H9 (cell line): ENCODE measurements at regions not wholly inside any gene's neighbourhood (a gene's known extent, or its start where the extent isn't known, plus 50 kb on each side); places are given as distances from the start of the nearest gene placed in this dataset.

Experiments
- DNase-seq: peaks from one replicate; pipeline ENCODE4 v3.0.0-alpha.2; 2017
- H2AFZ ChIP-seq: one replicate; pipeline ENCODE4 v1.6.1; 2013; ENCODE audit warnings: mild to moderate bottlenecking, low read length, control low read depth, moderate library complexity
- H2AK5ac ChIP-seq: 2 replicates; pipeline ENCODE4 v1.6.1; 2013; ENCODE audit warnings: low read length, control low read depth, mixed read lengths; ENCODE audit not compliant: insufficient read length
- H2BK120ac ChIP-seq: one replicate; pipeline ENCODE4 v1.6.1; 2013; ENCODE audit warnings: low read depth, mild to moderate bottlenecking, low read length, control low read depth, inconsistent platforms; ENCODE audit not compliant: poor library complexity, severe bottlenecking
- H2BK12ac ChIP-seq: 2 replicates; pipeline ENCODE4 v1.6.1; 2013; ENCODE audit warnings: low read length, control low read depth, mixed read lengths, low read depth; ENCODE audit not compliant: insufficient read length
- H2BK15ac ChIP-seq: 2 replicates; pipeline ENCODE4 v1.6.1; 2013; ENCODE audit warnings: low read depth, low read length, control low read depth
- H2BK20ac ChIP-seq: one replicate; pipeline ENCODE4 v1.6.1; 2013; ENCODE audit warnings: low read depth, mild to moderate bottlenecking, low read length, control low read depth, inconsistent platforms; ENCODE audit not compliant: poor library complexity, severe bottlenecking
- H2BK5ac ChIP-seq: 2 replicates; pipeline ENCODE4 v1.6.1; 2013; ENCODE audit warnings: low read length, control low read depth, mixed read lengths; ENCODE audit not compliant: insufficient read length
- H3K14ac ChIP-seq: 2 replicates; pipeline ENCODE4 v1.6.1; 2013; ENCODE audit warnings: low read length, control low read depth; ENCODE audit not compliant: insufficient read depth
- H3K18ac ChIP-seq: 2 replicates; pipeline ENCODE4 v1.6.1; 2013; ENCODE audit warnings: low read depth, mild to moderate bottlenecking, mixed read lengths, low read length, control low read depth; ENCODE audit not compliant: insufficient read length
- H3K23ac ChIP-seq: 2 replicates; pipeline ENCODE4 v1.6.1; 2013; ENCODE audit warnings: low read length, control low read depth, mixed read lengths, low read depth; ENCODE audit not compliant: insufficient read length
- H3K23me2 ChIP-seq: 2 replicates; pipeline ENCODE4 v1.6.1; 2013; ENCODE audit warnings: low read depth, mild to moderate bottlenecking, mixed read lengths, low read length, control low read depth; ENCODE audit not compliant: insufficient read length, poor library complexity, severe bottlenecking
- H3K27ac ChIP-seq: 2 replicates; pipeline ENCODE4 v1.5.1; 2013; ENCODE audit warnings: low read length, control low read depth, mixed read lengths, low read depth; ENCODE audit not compliant: insufficient read length
- H3K27me3 ChIP-seq: 2 replicates; pipeline ENCODE4 v1.6.1; 2013; ENCODE audit warnings: low read length, control low read depth, inconsistent platforms; ENCODE audit not compliant: insufficient read depth
- H3K4ac ChIP-seq: 2 replicates; pipeline ENCODE4 v1.6.1; 2013; ENCODE audit warnings: low read depth, mild to moderate bottlenecking, control low read depth, inconsistent platforms, low read length, moderate library complexity
- H3K4me1 ChIP-seq: 2 replicates; pipeline ENCODE4 v1.6.1; 2013; ENCODE audit warnings: low read length, control low read depth, inconsistent platforms; ENCODE audit not compliant: insufficient read depth
- H3K4me2 ChIP-seq: 2 replicates; pipeline ENCODE4 v1.6.1; 2013; ENCODE audit warnings: low read length, control low read depth, mixed read lengths; ENCODE audit not compliant: insufficient read length, insufficient read depth
- H3K56ac ChIP-seq: 2 replicates; pipeline ENCODE4 v1.6.1; 2013; ENCODE audit warnings: low read depth, mild to moderate bottlenecking, mixed read lengths, low read length, control low read depth; ENCODE audit not compliant: insufficient read length
- H3K79me1 ChIP-seq: 2 replicates; pipeline ENCODE4 v1.6.1; 2013; ENCODE audit warnings: low read depth, mild to moderate bottlenecking, moderate library complexity, low read length, control low read depth, inconsistent platforms; ENCODE audit not compliant: insufficient read depth, poor library complexity, severe bottlenecking
- H3K79me2 ChIP-seq: 2 replicates; pipeline ENCODE4 v1.6.1; 2013; ENCODE audit warnings: low read length, control low read depth, inconsistent platforms; ENCODE audit not compliant: insufficient read depth
- H3K9ac ChIP-seq: 2 replicates; pipeline ENCODE4 v1.6.1; 2013; ENCODE audit warnings: low read length, control low read depth, mixed read lengths; ENCODE audit not compliant: insufficient read length; ENCODE audit errors: extremely low read depth
- H3K9me3 ChIP-seq: one replicate; pipeline ENCODE4 v1.6.1; 2013; ENCODE audit warnings: low read depth, low read length, inconsistent platforms; ENCODE audit not compliant: control insufficient read depth
- H3T11ph ChIP-seq: one replicate; pipeline ENCODE4 v1.6.1; 2013; ENCODE audit warnings: mild to moderate bottlenecking, low read length, control low read depth, inconsistent platforms
- H4K20me1 ChIP-seq: one replicate; pipeline ENCODE4 v1.6.1; 2013; ENCODE audit not compliant: control insufficient read depth, insufficient read length, insufficient read depth
- H4K5ac ChIP-seq: 2 replicates; pipeline ENCODE4 v1.6.1; 2013; ENCODE audit warnings: low read depth, mild to moderate bottlenecking, mixed read lengths, low read length, control low read depth; ENCODE audit not compliant: insufficient read length
- H4K8ac ChIP-seq: replicated peaks from 2 replicates; pipeline ENCODE4 v1.6.1; 2013; ENCODE audit warnings: low read length, control low read depth, mixed read lengths, low read depth; ENCODE audit not compliant: insufficient read length
- H4K91ac ChIP-seq: 2 replicates; pipeline ENCODE4 v1.6.1; 2013; ENCODE audit warnings: low read depth, mild to moderate bottlenecking, moderate library complexity, mixed read lengths, low read length, control low read depth; ENCODE audit not compliant: insufficient read length
- H3K27ac Mint-ChIP-seq, 3 experiments: 2 replicates in 2 of 3; 3 replicates in 1 of 3; pipeline ENCODE4 v1.8.0; 2020 to 2021; ENCODE audit warnings: mixed read lengths in 3 of 3, mild to moderate bottlenecking in 1 of 3, moderate library complexity in 1 of 3
- H3K27me3 Mint-ChIP-seq: 2 replicates; pipeline ENCODE4 v1.8.0; 2021; ENCODE audit warnings: low read depth, mild to moderate bottlenecking, moderate library complexity, mixed read lengths
- H3K36me3 Mint-ChIP-seq, 3 experiments: 2 replicates in 2 of 3; 3 replicates in 1 of 3; pipeline ENCODE4 v1.8.0; 2020 to 2021; ENCODE audit warnings: low read depth in 3 of 3, mixed read lengths in 3 of 3; ENCODE audit not compliant: insufficient read depth in 1 of 3
- H3K4me1 Mint-ChIP-seq, 2 experiments: 2 replicates each; pipeline ENCODE4 v1.8.0; 2020; ENCODE audit warnings: mixed read lengths in 2 of 2
- H3K4me3 Mint-ChIP-seq, 2 experiments: 2 replicates in 1 of 2; 3 replicates in 1 of 2; pipeline ENCODE4 v1.8.0; 2020 to 2021; ENCODE audit warnings: mild to moderate bottlenecking in 2 of 2, mixed read lengths in 2 of 2, moderate library complexity in 1 of 2
- H3K9me3 Mint-ChIP-seq, 2 experiments: 2 replicates in 1 of 2; 3 replicates in 1 of 2; pipeline ENCODE4 v1.8.0; 2020; ENCODE audit warnings: mild to moderate bottlenecking in 2 of 2, mixed read lengths in 2 of 2, moderate library complexity in 1 of 2
- WGBS: extraction: QIAGEN DNeasy Blood & Tissue Kit; methylation state at CpG from one replicate; pipeline ENCODE4 v1.1.7; 2013; ENCODE audit warnings: missing lambda C conversion rate, low lambda C conversion rate, mixed read lengths; ENCODE audit not compliant: insufficient read length; ENCODE audit errors: extremely low coverage; 5-methylcytosine and 5-hydroxymethylcytosine counted together
- TF ChIP-seq, protein P1 (sequence below): fragments of 200-600 bp; sonication (generic); conservative IDR thresholded peaks from 3 replicates; pipeline ENCODE4 v1.8.0; 2021; ENCODE audit warnings: antibody characterized with exemption, mild to moderate bottlenecking

DNA sequence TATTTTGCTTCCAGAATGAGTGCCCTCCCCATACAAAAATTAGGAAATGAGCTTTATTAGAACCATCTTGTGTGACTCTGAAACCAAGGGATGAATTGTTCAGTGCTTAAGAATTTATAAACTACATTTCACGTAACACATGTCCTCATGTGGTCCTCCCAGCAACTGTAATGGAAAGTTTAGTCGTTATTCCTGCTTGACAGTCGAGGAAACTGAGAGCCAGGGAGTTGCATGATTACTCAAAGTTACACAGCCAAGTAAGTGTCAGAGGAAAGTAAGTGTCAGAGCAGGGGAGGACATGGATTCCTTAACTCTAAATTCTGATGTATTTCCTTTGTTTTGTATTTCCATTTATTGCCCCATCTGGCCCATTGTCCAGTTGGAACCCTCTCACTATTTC, 453.9 kb downstream of the FUT8 start:
- Histone ChIP-seq H2AFZ (no peak overlapping the region), H2BK5ac (no peak overlapping the region), H3T11ph (no peak overlapping the region), H3K56ac (no peak overlapping the region), H2BK15ac (no peak overlapping the region), H4K91ac (no peak overlapping the region), H3K23me2 (no peaks in the 10 kb centered on the region), H3K79me2 (no peaks in the 10 kb centered on the region), H3K9me3 (no peaks in the 10 kb centered on the region), H3K79me1 (no peaks in the 10 kb centered on the region), H3K4ac (no peak overlapping the region), H3K14ac (no peak overlapping the region), H3K4me2 (no peak overlapping the region), H3K27me3 (no peaks in the 10 kb centered on the region), H2AK5ac (no peak overlapping the region), H4K8ac (no peak overlapping the region), H3K9ac (no peak overlapping the region), H4K5ac (no peak overlapping the region), H3K4me1 (no peaks in the 10 kb centered on the region), H2BK12ac (no peak overlapping the region), H2BK120ac (no peak overlapping the region), H3K27ac (no peak overlapping the region), H3K23ac (no peak overlapping the region), H4K20me1 (no peaks in the 10 kb centered on the region), H2BK20ac (no peak overlapping the region), H3K18ac (no peak overlapping the region)
- Mint-ChIP-seq H3K36me3 (peaks cover 0 to 4% (median 3%) of the 10 kb centered on the region in 3 experiments; a peak in 2 of 7 replicates), H3K9me3 (no peaks in the 10 kb centered on the region), H3K4me1 (peaks cover 0 to 2% of the 10 kb centered on the region in 2 experiments; a peak in 1 of 4 replicates), H3K27ac (no peak overlapping the region), H3K4me3 (no peak overlapping the region), H3K27me3 (no peaks in the 10 kb centered on the region; the same call in 1 of the 2 replicates)
- TF ChIP-seq, protein P1, sequence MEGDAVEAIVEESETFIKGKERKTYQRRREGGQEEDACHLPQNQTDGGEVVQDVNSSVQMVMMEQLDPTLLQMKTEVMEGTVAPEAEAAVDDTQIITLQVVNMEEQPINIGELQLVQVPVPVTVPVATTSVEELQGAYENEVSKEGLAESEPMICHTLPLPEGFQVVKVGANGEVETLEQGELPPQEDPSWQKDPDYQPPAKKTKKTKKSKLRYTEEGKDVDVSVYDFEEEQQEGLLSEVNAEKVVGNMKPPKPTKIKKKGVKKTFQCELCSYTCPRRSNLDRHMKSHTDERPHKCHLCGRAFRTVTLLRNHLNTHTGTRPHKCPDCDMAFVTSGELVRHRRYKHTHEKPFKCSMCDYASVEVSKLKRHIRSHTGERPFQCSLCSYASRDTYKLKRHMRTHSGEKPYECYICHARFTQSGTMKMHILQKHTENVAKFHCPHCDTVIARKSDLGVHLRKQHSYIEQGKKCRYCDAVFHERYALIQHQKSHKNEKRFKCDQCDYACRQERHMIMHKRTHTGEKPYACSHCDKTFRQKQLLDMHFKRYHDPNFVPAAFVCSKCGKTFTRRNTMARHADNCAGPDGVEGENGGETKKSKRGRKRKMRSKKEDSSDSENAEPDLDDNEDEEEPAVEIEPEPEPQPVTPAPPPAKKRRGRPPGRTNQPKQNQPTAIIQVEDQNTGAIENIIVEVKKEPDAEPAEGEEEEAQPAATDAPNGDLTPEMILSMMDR = no peak
- DNase-seq = no peak
- no CpG with 5 or more reads among the region's 3 CpGs for WGBS
